Fibroblast of skin of left biceps (primary cell): ENCODE measurements at regions not wholly inside any gene's neighbourhood (a gene's known extent, or its start where the extent isn't known, plus 50 kb on each side); places are given as distances from the start of the nearest gene placed in this dataset.
"Not testable (repeated sequence)": the region's sequence is repeated elsewhere in the genome, so short reads cannot be mapped to it uniquely, and the experiment has no call there.

Source experiments
- DNase-seq, 2 experiments: peaks; one replicate each; pipeline ENCODE4 v3.0.0-alpha.2; 2013; ENCODE audit warnings: low read depth in 2 of 2

- not testable (repeated sequence) for DNase-seq
Measured at GRCh38 chr21:25531538-25532250, 75.6 kb downstream of the MRPL39 start.

GRCh38 chr21:25528515-25528914, 78.8 kb downstream of the MRPL39 start:
- DNase-seq: no peak

- no peak for DNase-seq
Measured at GRCh38 chr21:25518491-25518911, 88.8 kb downstream of the MRPL39 start.

GRCh38 chr21:25515484-25516405, 91.5 kb downstream of the MRPL39 start:
- peak in 1 of 2 experiments; percentile 21 for DNase-seq

- DNase-seq: no peak
Measured at GRCh38 chr21:25513810-25514209, 93.5 kb downstream of the MRPL39 start.

- DNase-seq: no peak
Measured at GRCh38 chr21:25512095-25513081, 94.9 kb downstream of the MRPL39 start.

GRCh38 chr21:25509862-25510261, 97.4 kb downstream of the MRPL39 start:
- DNase-seq: no peak

- DNase-seq: no peak
Measured at GRCh38 chr21:25508364-25508763, 98.9 kb downstream of the MRPL39 start.

GRCh38 chr21:25507522-25507921, 99.8 kb downstream of the MRPL39 start:
- DNase-seq: no peak

GRCh38 chr21:25506887-25507286, 100.4 kb downstream of the MRPL39 start:
- peak; percentile 73 to 74 for DNase-seq

- no peak for DNase-seq
Measured at GRCh38 chr21:25506261-25506660, 101.0 kb downstream of the MRPL39 start.

- no peak for DNase-seq
Measured at GRCh38 chr21:25503981-25504380, 103.3 kb downstream of the MRPL39 start.

- DNase-seq: no peak
Measured at GRCh38 chr21:25501996-25502665, 105.2 kb downstream of the MRPL39 start.

- no peak for DNase-seq
Measured at GRCh38 chr21:25501462-25501861, 105.8 kb downstream of the MRPL39 start.

GRCh38 chr21:25500598-25500997, 106.7 kb downstream of the MRPL39 start:
- DNase-seq: no peak

- peak; percentile 78 to 81 for DNase-seq
Measured at GRCh38 chr21:25496825-25497482, 110.3 kb downstream of the MRPL39 start.

GRCh38 chr21:25494804-25495203, 112.5 kb downstream of the MRPL39 start:
- DNase-seq: no peak

- no peak for DNase-seq
Measured at GRCh38 chr21:25493722-25494121, 113.6 kb downstream of the MRPL39 start.

- DNase-seq: no peak
Measured at GRCh38 chr21:25491267-25491666, 116.0 kb downstream of the MRPL39 start.

- no peak for DNase-seq
Measured at GRCh38 chr21:25490742-25491141, 116.5 kb downstream of the MRPL39 start.

GRCh38 chr21:25489673-25490072, 117.6 kb downstream of the MRPL39 start:
- DNase-seq: no peak
